Keratinocyte (primary cell): ENCODE measurements at regions not wholly inside any gene's neighbourhood (a gene's known extent, or its start where the extent isn't known, plus 50 kb on each side); places are given as distances from the start of the nearest gene placed in this dataset.

ENCODE experiments used
- DNase-seq: peaks from one replicate; pipeline ENCODE4 v3.0.0-alpha.2; 2011; ENCODE audit warnings: low read depth, missing footprints, low spot score
- FAIRE-seq: peaks from 2 replicates; lab custom pipeline; 2011; peaks lifted over from hg19 to GRCh38; lab: Jason Lieb, UNC
- H2AFZ ChIP-seq: 2 replicates; pipeline ENCODE4 v1.6.0; 2012; ENCODE audit warnings: low read length, control low read depth, inconsistent platforms; ENCODE audit not compliant: control insufficient read depth
- H3K27ac ChIP-seq: 2 replicates; pipeline ENCODE4 v1.5.1; 2011; ENCODE audit warnings: low read length; ENCODE audit not compliant: control insufficient read depth, insufficient read depth
- H3K27me3 ChIP-seq: 3 replicates; pipeline ENCODE4 v1.6.0; 2011; ENCODE audit warnings: low read length; ENCODE audit not compliant: control insufficient read depth, insufficient read depth; ENCODE audit errors: extremely low read depth
- H3K36me3 ChIP-seq, 2 experiments: 2 replicates in 1 of 2; 3 replicates in 1 of 2; pipeline ENCODE4 v1.5.1; 2011; ENCODE audit warnings: low read length in 2 of 2, mild to moderate bottlenecking in 1 of 2; ENCODE audit not compliant: control insufficient read depth in 2 of 2, insufficient read depth in 2 of 2; ENCODE audit errors: extremely low read depth in 1 of 2
- H3K4me1 ChIP-seq: 3 replicates; pipeline ENCODE4 v1.5.1; 2011; ENCODE audit warnings: low read length; ENCODE audit not compliant: control insufficient read depth, insufficient read depth; ENCODE audit errors: extremely low read depth
- H3K4me2 ChIP-seq: 3 replicates; pipeline ENCODE4 v1.6.0; 2011; ENCODE audit warnings: low read depth, low read length; ENCODE audit not compliant: control insufficient read depth, insufficient read depth; ENCODE audit errors: extremely low read depth
- H3K4me3 ChIP-seq, 3 experiments: fragments of 200-600 bp in 1 of 3; sonication (generic) in 1 of 3; 2 replicates in 2 of 3; 3 replicates in 1 of 3; pipeline ENCODE4 v1.5.1; 2011 to 2016; ENCODE audit warnings: low read length in 3 of 3, mild to moderate bottlenecking in 3 of 3, control low read depth in 2 of 3, inconsistent platforms in 1 of 3, low read depth in 1 of 3, mixed read lengths in 1 of 3, mixed run types in 1 of 3, moderate library complexity in 1 of 3; ENCODE audit not compliant: control insufficient read depth in 2 of 3, insufficient read depth in 2 of 3; ENCODE audit errors: extremely low read depth in 1 of 3
- H3K79me2 ChIP-seq: 2 replicates; pipeline ENCODE4 v1.6.0; 2012; ENCODE audit warnings: low read length; ENCODE audit not compliant: control insufficient read depth, insufficient read depth
- H3K9ac ChIP-seq: 3 replicates; pipeline ENCODE4 v1.6.0; 2011; ENCODE audit warnings: low read length; ENCODE audit not compliant: control insufficient read depth, insufficient read depth; ENCODE audit errors: extremely low read depth
- H3K9me1 ChIP-seq: 3 replicates; pipeline ENCODE4 v1.6.0; 2011; ENCODE audit warnings: low read length; ENCODE audit not compliant: control insufficient read depth, insufficient read depth; ENCODE audit errors: extremely low read depth
- H3K9me3 ChIP-seq: 2 replicates; pipeline ENCODE4 v1.5.1; 2012; ENCODE audit warnings: low read depth, low read length; ENCODE audit not compliant: control insufficient read depth
- H4K20me1 ChIP-seq: 3 replicates; pipeline ENCODE4 v1.6.0; 2011; ENCODE audit warnings: low read length; ENCODE audit not compliant: control insufficient read depth, insufficient read depth; ENCODE audit errors: extremely low read depth
- CTCF ChIP-seq, 3 experiments: IDR thresholded peaks in 1 of 3; conservative IDR thresholded peaks in 1 of 3; optimal IDR thresholded peaks in 1 of 3; 2 replicates in 2 of 3; 3 replicates in 1 of 3; pipeline versions ENCODE3 to v1.5.1; 2011; ENCODE audit warnings: low read length in 3 of 3, mild to moderate bottlenecking in 3 of 3, moderate library complexity in 2 of 3, control low read depth in 1 of 3, inconsistent platforms in 1 of 3; ENCODE audit not compliant: insufficient read depth in 2 of 3; ENCODE audit errors: extremely low read depth in 1 of 3
- EZH2 ChIP-seq: IDR thresholded peaks from one replicate; pipeline ENCODE4 v1.6.1; 2012; ENCODE audit warnings: inconsistent platforms, mild to moderate bottlenecking, low read length, moderate library complexity
- dilution Hi-C: fragments of 300-500 bp; cut with MboI; formaldehyde crosslinking; loops from one replicate; pipeline ENCODE4 v1.7.0; 2020; ENCODE audit warnings: low sequenced_read_pairs; ENCODE audit not compliant: extremely low pct_ligation_motif_present

GRCh38 chr12:90333424-90333823, 621.6 kb downstream of the CCER1 start:
- no peak for DNase-seq
- H3K4me1 ChIP-seq, result no peaks in the 10 kb centered on the region
- H3K4me3 ChIP-seq, result no peak overlapping the region
- no peak overlapping the region for H3K27ac ChIP-seq
- no peaks in the 10 kb centered on the region for H3K79me2 ChIP-seq
- TF ChIP-seq EZH2 (no peak), CTCF (optimal IDR thresholded peaks at IDR 0.05 in 1 of 3, IDR thresholded peaks at IDR 0.05 in 1 of 3, conservative IDR thresholded peaks at IDR 0.05 in 1 of 3; ENCODE audit: extremely low read depth in 1 of 3, insufficient read depth in 2 of 3, low read length in 3 of 3) (no peak)
- dilution Hi-C loops, result no loop called here
- H3K9me1 ChIP-seq, result no peaks in the 10 kb centered on the region
- H4K20me1 ChIP-seq, result no peaks in the 10 kb centered on the region
- H2AFZ ChIP-seq, result no peak overlapping the region
- H3K9me3 ChIP-seq, result no peaks in the 10 kb centered on the region
- no peak for FAIRE-seq
- H3K36me3 ChIP-seq, result no peaks in the 10 kb centered on the region
- no peak overlapping the region for H3K4me2 ChIP-seq
- no peak overlapping the region for H3K9ac ChIP-seq
- no peaks in the 10 kb centered on the region for H3K27me3 ChIP-seq

GRCh38 chr12:90331821-90332220, 623.2 kb downstream of the CCER1 start:
- dilution Hi-C loops, result no loop called here
- Histone ChIP-seq H4K20me1 (no peaks in the 10 kb centered on the region), H3K36me3 (no peaks in the 10 kb centered on the region), H3K9me3 (no peaks in the 10 kb centered on the region), H3K4me1 (no peaks in the 10 kb centered on the region), H3K9me1 (no peaks in the 10 kb centered on the region), H3K4me2 (no peak overlapping the region), H3K27ac (no peak overlapping the region), H3K27me3 (no peaks in the 10 kb centered on the region), H3K79me2 (no peaks in the 10 kb centered on the region), H3K4me3 (no peak overlapping the region), H2AFZ (no peak overlapping the region), H3K9ac (no peak overlapping the region)
- no peak for FAIRE-seq
- no peak for TF ChIP-seq EZH2
- TF ChIP-seq CTCF (optimal IDR thresholded peaks at IDR 0.05 in 1 of 3, IDR thresholded peaks at IDR 0.05 in 1 of 3, conservative IDR thresholded peaks at IDR 0.05 in 1 of 3; ENCODE audit: extremely low read depth in 1 of 3, insufficient read depth in 2 of 3, low read length in 3 of 3), result no peak
- no peak for DNase-seq
